WTC11 (cell line): ENCODE measurements at regions not wholly inside any gene's neighbourhood (a gene's known extent, or its start where the extent isn't known, plus 50 kb on each side); places are given as distances from the start of the nearest gene placed in this dataset.

Experiments used
- ATAC-seq: fragments of 200-7000 bp; cut with Tn5 transposase; 2 replicates; pipeline ENCODE4 v1.10.0; 2021; ENCODE audit warnings: mild to moderate bottlenecking, moderate library complexity
- CTCF ChIA-PET: fragments of 300-600 bp; sonication (Branson Sonifier 250); formaldehyde crosslinking; loops from one replicate; lab custom pipeline; 2021; ENCODE audit warnings: antibody characterized with exemption; lab: Charles Lee
- POLR2A ChIA-PET: fragments of 350-600 bp; sonication (Branson Sonifier 250); formaldehyde crosslinking; loops from one replicate; lab custom pipeline; 2021; ENCODE audit warnings: antibody characterized with exemption; lab: Charles Lee
- DNase-seq: peaks from one replicate; pipeline ENCODE4 v3.0.0; 2021; ENCODE audit warnings: low spot score
- H3K27ac Mint-ChIP-seq: 2 replicates; pipeline ENCODE4 v1.8.0; 2021; ENCODE audit warnings: mixed read lengths
- H3K27me3 Mint-ChIP-seq: 2 replicates; pipeline ENCODE4 v1.8.0; 2021; ENCODE audit warnings: low read depth, mild to moderate bottlenecking, moderate library complexity, mixed read lengths
- H3K36me3 Mint-ChIP-seq: 2 replicates; pipeline ENCODE4 v1.8.0; 2021; ENCODE audit warnings: mixed read lengths
- H3K4me1 Mint-ChIP-seq: 2 replicates; pipeline ENCODE4 v1.8.0; 2022; ENCODE audit warnings: mixed read lengths
- H3K4me3 Mint-ChIP-seq: 2 replicates; pipeline ENCODE4 v1.8.0; 2021; ENCODE audit warnings: mild to moderate bottlenecking, moderate library complexity, mixed read lengths
- H3K9me3 Mint-ChIP-seq: 2 replicates; pipeline ENCODE4 v1.8.0; 2021; ENCODE audit warnings: mixed read lengths
- ARID4B ChIP-seq: sonication (generic); formaldehyde crosslinking; IDR thresholded peaks from 2 replicates; pipeline ENCODE4 v1.8.0; 2023; ENCODE audit warnings: missing genetic modification reagents, mild to moderate bottlenecking, borderline replicate concordance
- ATF3 ChIP-seq: sonication (generic); formaldehyde crosslinking; conservative IDR thresholded peaks from 2 replicates; pipeline ENCODE4 v1.8.1; 2022; ENCODE audit warnings: mild to moderate bottlenecking, missing genetic modification reagents
- CREM ChIP-seq: sonication (generic); formaldehyde crosslinking; IDR thresholded peaks from 2 replicates; pipeline ENCODE4 v1.8.1; 2022; ENCODE audit warnings: mild to moderate bottlenecking, missing genetic modification reagents, moderate library complexity
- E2F1 ChIP-seq: sonication (generic); formaldehyde crosslinking; IDR thresholded peaks from 2 replicates; pipeline ENCODE4 v1.8.0; 2022; ENCODE audit warnings: mild to moderate bottlenecking, missing genetic modification reagents
- E2F5 ChIP-seq: sonication (generic); formaldehyde crosslinking; IDR thresholded peaks from 2 replicates; pipeline ENCODE4 v1.8.1; 2022; ENCODE audit warnings: mild to moderate bottlenecking, moderate library complexity, missing genetic modification reagents
- ETV6 ChIP-seq: sonication (generic); formaldehyde crosslinking; IDR thresholded peaks from 2 replicates; pipeline ENCODE4 v1.8.1; 2022; ENCODE audit warnings: mild to moderate bottlenecking, missing genetic modification reagents
- FOXK1 ChIP-seq: sonication (generic); formaldehyde crosslinking; IDR thresholded peaks from 2 replicates; pipeline ENCODE4 v1.8.0; 2022; ENCODE audit warnings: mild to moderate bottlenecking, moderate library complexity, missing genetic modification reagents
- FOXP1 ChIP-seq: sonication (generic); formaldehyde crosslinking; IDR thresholded peaks from 2 replicates; pipeline ENCODE4 v1.8.0; 2022; ENCODE audit warnings: missing genetic modification reagents, mild to moderate bottlenecking, moderate library complexity, borderline replicate concordance
- HMGA2 ChIP-seq: fragments of 250-450 bp; sonication (Bioruptor Pico); IDR thresholded peaks from 2 replicates; pipeline ENCODE4 v1.4.0; 2021; ENCODE audit warnings: mild to moderate bottlenecking, moderate library complexity
- JAZF1 ChIP-seq: fragments of 250-450 bp; sonication (Bioruptor Pico); IDR thresholded peaks from 2 replicates; pipeline ENCODE4 v1.9.0; 2021; ENCODE audit warnings: moderate library complexity, mild to moderate bottlenecking, inconsistent platforms
- TEAD1 ChIP-seq: sonication (generic); formaldehyde crosslinking; IDR thresholded peaks from 2 replicates; pipeline ENCODE4 v1.8.0; 2022; ENCODE audit warnings: mild to moderate bottlenecking, missing genetic modification reagents
- TP53 ChIP-seq: sonication (generic); formaldehyde crosslinking; IDR thresholded peaks from 2 replicates; pipeline ENCODE4 v1.8.1; 2023; ENCODE audit warnings: mild to moderate bottlenecking, missing genetic modification reagents
- ZBTB43 ChIP-seq: sonication (generic); formaldehyde crosslinking; IDR thresholded peaks from 2 replicates; pipeline ENCODE4 v1.8.1; 2023; ENCODE audit warnings: mild to moderate bottlenecking, missing genetic modification reagents
- ZNF423 ChIP-seq: fragments of 250-450 bp; sonication (Bioruptor Pico); IDR thresholded peaks from 2 replicates; pipeline ENCODE4 v2.1.2; 2022; ENCODE audit warnings: mild to moderate bottlenecking, moderate library complexity
- ZNF532 ChIP-seq: fragments of 250-450 bp; sonication (Bioruptor Pico); IDR thresholded peaks from 2 replicates; pipeline ENCODE4 v1.9.0; 2021; ENCODE audit warnings: mild to moderate bottlenecking, borderline replicate concordance

GRCh38 chrX:8313844-8314243 lies 142.8 kb upstream of the VCX2 start:
- ATAC-seq, result no peak
- no peak overlapping the region for H3K4me3 Mint-ChIP-seq
- H3K36me3 Mint-ChIP-seq, result no peaks in the 10 kb centered on the region
- CTCF ChIA-PET, result no interaction called here
- POLR2A ChIA-PET, result no interaction called here
- no peaks in the 10 kb centered on the region for H3K27me3 Mint-ChIP-seq
- DNase-seq, result no peak
- no peak for TF ChIP-seq TP53 (CRISPR knock-in tag)
- no peak for TF ChIP-seq FOXK1 (CRISPR knock-in tag)
- TF ChIP-seq E2F5 (CRISPR knock-in tag), result no peak
- no peak for TF ChIP-seq E2F1 (CRISPR knock-in tag)
- TF ChIP-seq ZNF532 (CRISPR knock-in tag), result no peak
- TF ChIP-seq FOXP1 (CRISPR knock-in tag), result no peak
- TF ChIP-seq HMGA2 (CRISPR knock-in tag), result no peak
- TF ChIP-seq ARID4B (CRISPR knock-in tag), result no peak
- TF ChIP-seq JAZF1 (CRISPR knock-in tag), result no peak
- no peak for TF ChIP-seq CREM
- no peak for TF ChIP-seq ZBTB43 (CRISPR knock-in tag)
- TF ChIP-seq ZNF423 (CRISPR knock-in tag), result no peak
- TF ChIP-seq ETV6 (CRISPR knock-in tag), result no peak
- TF ChIP-seq TEAD1 (CRISPR knock-in tag), result no peak
- no peak for TF ChIP-seq ATF3
- peaks cover 3% of the 10 kb centered on the region for H3K4me1 Mint-ChIP-seq
- no peak overlapping the region for H3K27ac Mint-ChIP-seq
- H3K9me3 Mint-ChIP-seq, result peaks cover 5% of the 10 kb centered on the region; the same call in 1 of the 2 replicates
